GM21576 (cell line): ENCODE measurements at regions not wholly inside any gene's neighbourhood (a gene's known extent, or its start where the extent isn't known, plus 50 kb on each side); places are given as distances from the start of the nearest gene placed in this dataset.

Source experiments
- ATAC-seq: cut with Tn5 transposase; IDR thresholded peaks from one replicate; pipeline ENCODE4 v1.9.1; 2021; ENCODE audit warnings: mild to moderate bottlenecking, moderate library complexity; ENCODE audit not compliant: unreplicated experiment

GRCh38 chr21:36532769-36533467 lies 53.0 kb upstream of the CLDN14 start:
- ATAC-seq: no peak

GRCh38 chr21:36533468-36533848 lies 53.5 kb upstream of the CLDN14 start:
- ATAC-seq: no peak

GRCh38 chr21:36534656-36535055 lies 54.7 kb upstream of the CLDN14 start:
- no peak for ATAC-seq

- peak; percentile 73 for ATAC-seq
Observed at GRCh38 chr21:36535618-36536241, 55.8 kb upstream of the CLDN14 start.

GRCh38 chr21:36538761-36539160 lies 58.8 kb upstream of the CLDN14 start:
- ATAC-seq: no peak

GRCh38 chr21:36539434-36540150 lies 59.7 kb upstream of the CLDN14 start:
- ATAC-seq: no peak

- no peak for ATAC-seq
Observed at GRCh38 chr21:36540700-36541099, 60.8 kb upstream of the CLDN14 start.

GRCh38 chr21:36541721-36542139 lies 61.8 kb upstream of the CLDN14 start:
- ATAC-seq: no peak

GRCh38 chr21:36542312-36543101 lies 62.6 kb upstream of the CLDN14 start:
- peak; percentile 66 for ATAC-seq

GRCh38 chr21:36543924-36544323 lies 64.0 kb upstream of the CLDN14 start:
- ATAC-seq: no peak

- no peak for ATAC-seq
Observed at GRCh38 chr21:36544545-36544944, 64.6 kb upstream of the CLDN14 start.

- ATAC-seq: no peak
Observed at GRCh38 chr21:36545776-36546511, 66.0 kb upstream of the CLDN14 start.

GRCh38 chr21:36547464-36547863 lies 67.5 kb upstream of the CLDN14 start:
- ATAC-seq: no peak

GRCh38 chr21:36548866-36549265 lies 68.9 kb upstream of the CLDN14 start:
- ATAC-seq: no peak

GRCh38 chr21:36549470-36549869 lies 69.5 kb upstream of the CLDN14 start:
- no peak for ATAC-seq

GRCh38 chr21:36550761-36551160 lies 70.8 kb upstream of the CLDN14 start:
- no peak for ATAC-seq

- no peak for ATAC-seq
Observed at GRCh38 chr21:36551321-36551720, 71.4 kb upstream of the CLDN14 start.

- ATAC-seq: no peak
Observed at GRCh38 chr21:36551731-36552433, 72.0 kb upstream of the CLDN14 start.

GRCh38 chr21:36552434-36552785 lies 72.5 kb upstream of the CLDN14 start:
- no peak for ATAC-seq

GRCh38 chr21:36553406-36553805 lies 73.5 kb upstream of the CLDN14 start:
- ATAC-seq: no peak
